Neural crest cell (in vitro differentiated cells): ENCODE measurements at regions not wholly inside any gene's neighbourhood (a gene's known extent, or its start where the extent isn't known, plus 50 kb on each side); places are given as distances from the start of the nearest gene placed in this dataset.

Experiments used
- DNase-seq: peaks from one replicate; pipeline ENCODE4 v3.0.0; 2021; ENCODE audit warnings: low read depth, mixed read lengths, low spot score
- H3K27ac Mint-ChIP-seq: one replicate; pipeline ENCODE4 v1.8.0; 2021; ENCODE audit warnings: mild to moderate bottlenecking, mixed read lengths; ENCODE audit not compliant: unreplicated experiment
- H3K27me3 Mint-ChIP-seq: 2 replicates; pipeline ENCODE4 v1.8.0; 2021; ENCODE audit warnings: low read depth, mild to moderate bottlenecking, mixed read lengths
- H3K36me3 Mint-ChIP-seq: 2 replicates; pipeline ENCODE4 v1.8.0; 2021; ENCODE audit warnings: low read depth, mild to moderate bottlenecking, mixed read lengths
- H3K4me1 Mint-ChIP-seq: 2 replicates; pipeline ENCODE4 v1.8.0; 2021; ENCODE audit warnings: mixed read lengths
- H3K4me3 Mint-ChIP-seq: one replicate; pipeline ENCODE4 v1.8.0; 2021; ENCODE audit warnings: mild to moderate bottlenecking, mixed read lengths
- H3K9me3 Mint-ChIP-seq: 2 replicates; pipeline ENCODE4 v1.8.0; 2021; ENCODE audit warnings: mixed read lengths
- TF ChIP-seq, protein P1 (sequence below): fragments of 200-600 bp; sonication (generic); conservative IDR thresholded peaks from 2 replicates; pipeline ENCODE4 v1.5.0; 2021; ENCODE audit warnings: antibody characterized with exemption, mild to moderate bottlenecking

DNA sequence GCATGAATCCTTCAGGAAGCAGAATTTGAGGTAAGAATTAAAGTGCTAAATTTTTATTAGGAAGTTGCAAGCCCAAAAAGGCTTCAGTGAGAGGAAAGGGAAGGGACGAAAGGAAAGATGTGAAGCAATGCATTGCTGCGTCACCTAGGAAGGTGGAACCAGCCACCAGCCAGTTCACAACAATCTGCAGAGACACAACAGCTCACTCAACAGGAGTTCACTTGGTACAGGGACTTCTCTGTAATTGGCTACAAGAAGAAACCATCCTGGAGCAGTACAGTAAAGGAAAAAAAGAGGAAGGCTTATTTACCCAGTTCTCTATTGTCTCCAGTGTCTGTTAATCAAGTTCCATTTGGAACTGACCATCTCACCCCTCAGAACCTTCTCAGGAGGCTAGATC is 157.6 kb downstream of the HNRNPD start:
- H3K9me3 Mint-ChIP-seq, result no peaks in the 10 kb centered on the region
- H3K27ac Mint-ChIP-seq, result no peak overlapping the region
- no peak for DNase-seq
- peaks cover 19% of the 10 kb centered on the region for H3K27me3 Mint-ChIP-seq
- H3K36me3 Mint-ChIP-seq, result no peaks in the 10 kb centered on the region
- no peak overlapping the region for H3K4me3 Mint-ChIP-seq
- TF ChIP-seq, protein P1, sequence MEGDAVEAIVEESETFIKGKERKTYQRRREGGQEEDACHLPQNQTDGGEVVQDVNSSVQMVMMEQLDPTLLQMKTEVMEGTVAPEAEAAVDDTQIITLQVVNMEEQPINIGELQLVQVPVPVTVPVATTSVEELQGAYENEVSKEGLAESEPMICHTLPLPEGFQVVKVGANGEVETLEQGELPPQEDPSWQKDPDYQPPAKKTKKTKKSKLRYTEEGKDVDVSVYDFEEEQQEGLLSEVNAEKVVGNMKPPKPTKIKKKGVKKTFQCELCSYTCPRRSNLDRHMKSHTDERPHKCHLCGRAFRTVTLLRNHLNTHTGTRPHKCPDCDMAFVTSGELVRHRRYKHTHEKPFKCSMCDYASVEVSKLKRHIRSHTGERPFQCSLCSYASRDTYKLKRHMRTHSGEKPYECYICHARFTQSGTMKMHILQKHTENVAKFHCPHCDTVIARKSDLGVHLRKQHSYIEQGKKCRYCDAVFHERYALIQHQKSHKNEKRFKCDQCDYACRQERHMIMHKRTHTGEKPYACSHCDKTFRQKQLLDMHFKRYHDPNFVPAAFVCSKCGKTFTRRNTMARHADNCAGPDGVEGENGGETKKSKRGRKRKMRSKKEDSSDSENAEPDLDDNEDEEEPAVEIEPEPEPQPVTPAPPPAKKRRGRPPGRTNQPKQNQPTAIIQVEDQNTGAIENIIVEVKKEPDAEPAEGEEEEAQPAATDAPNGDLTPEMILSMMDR, result no peak
- peaks cover 7% of the 10 kb centered on the region for H3K4me1 Mint-ChIP-seq

DNA sequence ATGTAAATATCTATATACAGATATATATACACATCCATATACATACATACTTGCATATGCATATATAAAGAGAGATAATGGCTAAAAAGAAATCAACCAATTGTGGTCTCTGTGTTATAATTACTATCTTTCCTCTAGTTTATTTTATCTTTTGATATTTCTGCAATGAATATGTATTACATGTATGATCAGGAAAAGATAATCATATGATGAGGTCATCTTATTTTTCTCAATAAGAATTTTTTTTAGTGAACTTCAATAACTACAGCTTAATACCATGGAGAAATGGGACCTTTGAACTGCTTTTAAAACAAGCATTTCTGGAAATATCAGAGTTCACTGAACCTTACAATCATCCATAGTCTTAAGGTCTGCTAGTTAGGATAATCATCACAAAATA is 158.0 kb downstream of the HNRNPD start:
- no peak overlapping the region for H3K27ac Mint-ChIP-seq
- no peaks in the 10 kb centered on the region for H3K9me3 Mint-ChIP-seq
- no peak for DNase-seq
- TF ChIP-seq, protein P1, result no peak
- peaks cover 7% of the 10 kb centered on the region for H3K4me1 Mint-ChIP-seq
- H3K4me3 Mint-ChIP-seq, result no peak overlapping the region
- peaks cover 21% of the 10 kb centered on the region for H3K27me3 Mint-ChIP-seq
- no peaks in the 10 kb centered on the region for H3K36me3 Mint-ChIP-seq

DNA sequence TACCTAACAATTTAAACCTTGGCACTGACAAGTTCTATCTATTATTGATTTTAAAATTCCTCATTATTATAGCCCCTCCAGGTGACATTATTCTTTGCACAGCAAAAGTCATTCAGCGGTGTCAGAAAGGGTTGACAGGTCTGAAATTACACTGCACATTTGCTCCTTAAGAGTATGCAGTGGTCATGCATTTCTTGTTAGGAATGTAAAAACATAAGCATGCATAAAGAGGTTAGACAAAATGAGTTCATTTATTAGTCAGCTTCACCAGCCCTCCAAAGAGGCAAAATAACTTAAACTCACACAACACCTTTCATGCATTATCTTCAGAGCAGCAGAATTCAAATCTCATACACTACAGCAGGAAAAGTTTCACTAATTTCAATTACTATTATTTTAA is 158.8 kb downstream of the HNRNPD start:
- no peak for DNase-seq
- peaks cover 7% of the 10 kb centered on the region for H3K4me1 Mint-ChIP-seq
- no peak overlapping the region for H3K4me3 Mint-ChIP-seq
- H3K27me3 Mint-ChIP-seq, result peaks cover 21% of the 10 kb centered on the region
- TF ChIP-seq, protein P1, result no peak
- H3K36me3 Mint-ChIP-seq, result no peaks in the 10 kb centered on the region
- no peaks in the 10 kb centered on the region for H3K9me3 Mint-ChIP-seq
- H3K27ac Mint-ChIP-seq, result no peak overlapping the region

DNA sequence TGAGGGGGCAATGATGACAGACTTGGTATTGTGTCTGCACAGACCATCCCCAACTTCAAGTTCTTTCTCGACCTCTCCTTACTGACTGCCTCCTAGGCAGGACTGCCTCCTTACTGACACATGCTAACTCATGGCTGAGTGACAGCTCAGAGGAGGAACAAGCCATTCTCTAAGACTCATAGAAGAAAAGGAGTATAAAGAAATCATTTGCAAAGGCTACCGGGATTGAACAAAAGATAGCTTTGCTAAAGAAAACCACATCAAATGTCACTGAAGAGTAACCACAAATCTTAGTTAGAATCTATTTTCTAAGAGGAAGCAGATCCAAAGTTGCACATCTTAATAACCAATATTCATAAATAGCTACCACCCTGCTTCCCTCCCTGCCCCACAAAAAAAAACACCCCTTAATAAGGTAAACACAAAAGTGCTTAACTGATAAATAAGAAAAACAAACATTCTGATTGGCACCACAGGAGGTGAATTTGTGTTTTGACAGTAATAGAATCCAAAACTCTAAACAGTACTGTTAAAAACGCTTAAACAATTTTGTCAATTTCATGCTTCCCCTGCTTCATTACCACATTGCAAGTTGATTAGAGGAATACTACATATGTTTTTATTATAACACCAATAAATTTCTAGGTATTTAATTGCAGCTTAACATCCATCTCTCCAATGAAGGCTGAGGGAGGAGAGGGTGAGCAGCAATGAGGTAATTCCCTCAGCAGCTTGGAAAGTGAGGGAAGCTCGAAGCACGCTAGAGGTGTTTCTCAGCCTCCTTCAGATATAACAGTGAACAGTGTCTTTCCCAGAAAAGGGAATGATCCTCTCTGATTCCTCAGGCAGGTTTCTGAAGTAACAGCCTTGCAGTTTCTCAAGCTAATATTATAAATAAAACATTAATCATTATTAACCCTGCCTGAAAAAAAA is 160.0 kb downstream of the HNRNPD start:
- Mint-ChIP-seq H3K36me3 (no peaks in the 10 kb centered on the region), H3K9me3 (no peaks in the 10 kb centered on the region), H3K4me1 (peaks cover 7% of the 10 kb centered on the region), H3K27ac (no peak overlapping the region), H3K27me3 (peaks cover 21% of the 10 kb centered on the region), H3K4me3 (no peak overlapping the region)
- TF ChIP-seq, protein P1, result no peak
- DNase-seq, result no peak

DNA sequence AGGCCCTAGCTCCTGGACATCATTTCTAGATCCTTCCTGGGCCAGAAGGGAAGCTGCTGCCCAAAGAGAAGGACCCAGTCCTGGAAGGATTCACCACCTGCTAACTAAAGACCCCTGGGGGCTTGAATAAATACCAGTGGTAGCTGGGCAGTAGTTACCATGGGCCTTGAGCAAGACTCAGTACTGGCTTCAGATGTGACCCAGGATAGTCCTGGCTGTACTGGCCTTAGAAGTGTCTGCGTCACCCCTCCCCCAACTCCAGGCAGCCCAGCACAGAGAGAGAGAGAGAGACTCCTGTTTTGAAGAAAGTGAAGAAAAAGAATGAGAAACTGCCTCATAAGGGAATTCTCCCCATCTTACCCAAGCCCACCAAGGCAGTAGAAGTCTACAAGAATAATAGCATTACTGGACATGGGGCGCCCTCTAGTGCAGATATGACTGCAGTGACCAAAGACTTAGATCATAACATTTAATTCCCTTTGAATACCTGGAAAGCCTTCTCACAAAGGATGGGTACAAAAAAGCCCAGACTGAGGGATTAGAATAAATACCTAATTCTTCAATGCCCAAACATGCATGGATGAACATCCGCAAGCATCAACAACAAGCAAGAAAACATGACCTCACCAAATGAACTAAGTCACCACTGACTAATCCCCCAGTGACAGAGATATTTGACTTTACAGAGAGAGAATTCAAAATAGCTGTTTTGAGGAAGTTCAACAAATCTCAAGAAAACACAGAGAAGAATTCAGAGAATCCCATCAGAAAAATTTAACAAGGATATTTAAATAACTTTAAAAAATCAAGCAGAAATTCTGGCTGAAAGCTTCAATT is 171.8 kb downstream of the HNRNPD start:
- TF ChIP-seq, protein P1, result peak; percentile 80
- H3K9me3 Mint-ChIP-seq, result peaks cover 10% of the 10 kb centered on the region
- no peaks in the 10 kb centered on the region for H3K36me3 Mint-ChIP-seq
- no peak overlapping the region for H3K27ac Mint-ChIP-seq
- no peak overlapping the region for H3K4me3 Mint-ChIP-seq
- peaks cover 13% of the 10 kb centered on the region for H3K27me3 Mint-ChIP-seq
- H3K4me1 Mint-ChIP-seq, result no peaks in the 10 kb centered on the region
- peak; percentile 63 for DNase-seq
